K562 (cell line): ENCODE measurements at regions not wholly inside any gene's neighbourhood (a gene's known extent, or its start where the extent isn't known, plus 50 kb on each side); places are given as distances from the start of the nearest gene placed in this dataset.

Experiments used
- ATF6 ChIP-seq: sonication (generic); formaldehyde crosslinking; IDR thresholded peaks from 2 replicates; pipeline ENCODE4 v1.4.0; 2020; ENCODE audit warnings: mild to moderate bottlenecking, missing genetic modification reagents
- CBFA2T2 ChIP-seq: fragments of 450-650 bp; conservative IDR thresholded peaks from 2 replicates; pipeline ENCODE4 v1.6.1; 2017; ENCODE audit warnings: mild to moderate bottlenecking
- E2F8 ChIP-seq: fragments of 450-650 bp; IDR thresholded peaks from 2 replicates; pipeline ENCODE4 v1.7.1; 2018; ENCODE audit warnings: mild to moderate bottlenecking, low read depth; ENCODE audit not compliant: partially characterized antibody
- ILK ChIP-seq: fragments of 450-650 bp; IDR thresholded peaks from 2 replicates; pipeline ENCODE4 v1.6.1; 2016; ENCODE audit warnings: missing genetic modification characterization, low read depth, mild to moderate bottlenecking, missing compliant biosample characterization, moderate library complexity, borderline replicate concordance
- JUNB ChIP-seq: fragments of 450-650 bp; formaldehyde crosslinking; conservative IDR thresholded peaks from 2 replicates; pipeline ENCODE4 v1.4.0; 2020; ENCODE audit warnings: mild to moderate bottlenecking
- LARP7 ChIP-seq: fragments of 450-650 bp; IDR thresholded peaks from 2 replicates; pipeline ENCODE4 v1.6.1; 2016
- SETDB1 ChIP-seq: IDR thresholded peaks from one replicate; pipeline ENCODE4 v1.6.1; 2012; ENCODE audit warnings: low read length, control low read depth, inconsistent platforms
- STAT5A ChIP-seq: IDR thresholded peaks from 2 replicates; pipeline ENCODE4 v1.6.1; 2012; ENCODE audit warnings: low read length, inconsistent platforms, borderline replicate concordance
- TAL1 ChIP-seq: fragments of 450-650 bp; IDR thresholded peaks from 2 replicates; pipeline ENCODE4 v1.6.1; 2016; ENCODE audit warnings: mild to moderate bottlenecking
- U2AF2 ChIP-seq: fragments of 200-400 bp; formaldehyde crosslinking; optimal IDR thresholded peaks from 2 replicates; pipeline ENCODE3; 2017; ENCODE audit warnings: low read depth, mild to moderate bottlenecking, low read length
- ZBTB40 ChIP-seq, 2 experiments: fragments of 450-650 bp in 1 of 2; sonication (generic) in 1 of 2; formaldehyde crosslinking in 1 of 2; IDR thresholded peaks; 2 replicates each; pipeline versions ENCODE4 v1.7.1 to v1.9.0; 2016 to 2022; ENCODE audit warnings: inconsistent platforms in 1 of 2, mild to moderate bottlenecking in 1 of 2, missing genetic modification reagents in 1 of 2
- ZNF696 ChIP-seq: fragments of 250-450 bp; sonication (Bioruptor Pico); conservative IDR thresholded peaks from 2 replicates; pipeline ENCODE4 v1.4.0; 2020; ENCODE audit warnings: mild to moderate bottlenecking, moderate library complexity

- TF ChIP-seq ATF6 (CRISPR knock-in tag): no peak
- TF ChIP-seq TAL1: peak; percentile 56; the same call in 1 of the 2 replicates
- TF ChIP-seq LARP7: no peak
- TF ChIP-seq ZNF696: no peak
- TF ChIP-seq ILK (tag): no peak
- TF ChIP-seq E2F8: no peak
- TF ChIP-seq SETDB1: no peak
- TF ChIP-seq U2AF2: no peak
- 0 out of 2 replicates have a peak, but pooled peaks have one; percentile 3 for TF ChIP-seq CBFA2T2
- TF ChIP-seq STAT5A: no peak
- TF ChIP-seq ZBTB40 (IDR thresholded peaks at IDR 0.05): peak; percentile 77; the same call in 1 of the 2 replicates
- no peak for TF ChIP-seq ZBTB40 (CRISPR knock-in tag; IDR thresholded peaks at IDR 0.05)
- TF ChIP-seq JUNB (CRISPR knock-in tag): no peak
Measured at GRCh38 chr5:74408150-74409043, 232.1 kb downstream of the ENC1 start (continued).
